ENCODE measurements at regions not wholly inside any gene's neighbourhood (a gene's known extent, or its start where the extent isn't known, plus 50 kb on each side); places are given as distances from the start of the nearest gene placed in this dataset.
"Not testable (repeated sequence)": the region's sequence is repeated elsewhere in the genome, so short reads cannot be mapped to it uniquely, and the experiment has no call there.

DNA sequence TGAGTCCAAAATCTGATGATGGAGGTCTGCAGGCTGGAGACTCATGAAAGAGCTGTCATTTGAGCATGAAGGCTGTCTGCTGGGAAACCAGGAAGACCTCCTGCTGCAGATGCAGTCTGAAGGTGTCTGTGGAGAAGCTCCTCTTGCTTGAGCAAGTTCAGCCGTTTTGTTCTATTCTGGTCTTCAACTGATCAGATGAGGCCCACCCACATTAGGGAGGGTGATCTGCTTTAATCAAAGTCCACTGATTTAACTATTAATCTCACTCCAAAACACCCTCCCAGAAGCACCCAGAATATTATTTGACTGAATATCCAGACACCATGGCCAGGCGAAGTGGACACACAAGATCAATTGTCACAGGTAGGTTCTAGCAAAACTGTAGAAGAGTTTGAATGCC lies 116.5 kb downstream of the GATA3 start:
- H3K4me3 ChIP-seq (ENCODE audit: low read length) = no peak overlapping the region
- DNase-seq (ENCODE audit: low read depth, low spot score) = no peak

DNA sequence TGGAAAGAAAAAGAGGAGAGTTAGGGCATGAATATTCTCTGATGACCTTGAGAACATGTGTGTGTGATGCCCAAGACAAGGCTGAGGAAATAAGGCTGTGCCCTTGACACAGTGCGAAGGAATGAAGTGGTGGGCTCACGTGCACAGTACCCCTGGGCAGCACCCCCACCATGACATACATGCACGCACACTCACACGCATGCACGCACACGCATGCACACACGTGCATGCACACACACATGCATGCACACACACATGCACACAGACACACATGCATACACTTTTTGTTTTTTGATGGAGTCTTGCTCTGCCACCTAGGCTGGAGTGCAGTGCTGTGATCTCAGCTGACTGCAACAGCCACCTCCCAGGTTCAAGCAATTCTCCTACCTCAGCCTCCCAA lies 118.1 kb downstream of the GATA3 start:
- DNase-seq (ENCODE audit: low read depth, low spot score) = no peak
- H3K4me3 ChIP-seq (ENCODE audit: low read length) = no peak overlapping the region

GRCh38 chr10:8173243-8173865 lies 118.9 kb downstream of the GATA3 start:
- H3K4me3 ChIP-seq (ENCODE audit: low read length) = no peak overlapping the region
- no peak for DNase-seq (ENCODE audit: low read depth, low spot score)

DNA sequence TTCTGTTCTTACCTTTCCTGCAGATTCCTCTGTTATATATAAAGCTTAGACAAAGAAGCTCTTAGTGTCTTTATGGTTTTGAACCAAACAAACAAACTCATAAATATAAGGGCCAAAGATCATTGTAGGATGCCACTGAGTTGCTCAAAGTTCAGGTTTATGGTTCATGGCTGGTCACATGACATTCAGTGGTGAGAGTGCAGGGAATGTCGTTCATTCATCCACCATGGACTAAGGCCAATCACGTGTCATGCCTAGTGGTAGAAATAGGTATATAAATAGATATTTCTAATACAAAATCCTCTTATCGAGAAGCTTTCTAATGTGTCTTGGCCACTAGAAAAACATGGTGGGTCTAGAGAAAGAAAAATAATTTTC lies 119.4 kb downstream of the GATA3 start:
- no peak overlapping the region for H3K4me3 ChIP-seq (ENCODE audit: low read length)
- no peak for DNase-seq (ENCODE audit: low read depth, low spot score)

GRCh38 chr10:8174762-8175161 lies 120.3 kb downstream of the GATA3 start:
- H3K4me3 ChIP-seq (ENCODE audit: low read length) = no peak overlapping the region
- DNase-seq (ENCODE audit: low read depth, low spot score) = no peak

- not testable (repeated sequence) for H3K4me3 ChIP-seq (ENCODE audit: low read length); DNase-seq (ENCODE audit: low read depth, low spot score)
Measured at GRCh38 chr10:8177526-8177925, 123.0 kb downstream of the GATA3 start.

DNA sequence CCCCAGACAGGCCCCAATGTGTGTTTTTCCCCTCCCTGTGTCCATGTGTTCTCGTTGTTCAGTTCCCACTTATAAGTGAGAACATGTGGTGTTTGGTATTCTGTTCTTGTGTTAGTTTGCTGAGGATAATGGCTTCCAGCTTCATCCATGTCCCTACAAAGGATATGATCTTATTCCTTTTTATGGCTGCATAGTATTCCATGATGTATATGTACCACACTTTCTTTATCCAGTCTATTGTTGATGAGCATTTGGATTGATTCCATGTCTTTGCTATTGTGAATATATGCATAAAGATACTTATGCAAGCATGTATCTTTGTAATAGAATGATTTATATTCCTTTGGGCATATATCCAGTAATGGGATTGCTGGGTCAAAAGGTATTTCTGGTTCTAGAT lies 125.3 kb downstream of the GATA3 start:
- H3K4me3 ChIP-seq (ENCODE audit: low read length); DNase-seq (ENCODE audit: low read depth, low spot score): not testable (repeated sequence)

DNA sequence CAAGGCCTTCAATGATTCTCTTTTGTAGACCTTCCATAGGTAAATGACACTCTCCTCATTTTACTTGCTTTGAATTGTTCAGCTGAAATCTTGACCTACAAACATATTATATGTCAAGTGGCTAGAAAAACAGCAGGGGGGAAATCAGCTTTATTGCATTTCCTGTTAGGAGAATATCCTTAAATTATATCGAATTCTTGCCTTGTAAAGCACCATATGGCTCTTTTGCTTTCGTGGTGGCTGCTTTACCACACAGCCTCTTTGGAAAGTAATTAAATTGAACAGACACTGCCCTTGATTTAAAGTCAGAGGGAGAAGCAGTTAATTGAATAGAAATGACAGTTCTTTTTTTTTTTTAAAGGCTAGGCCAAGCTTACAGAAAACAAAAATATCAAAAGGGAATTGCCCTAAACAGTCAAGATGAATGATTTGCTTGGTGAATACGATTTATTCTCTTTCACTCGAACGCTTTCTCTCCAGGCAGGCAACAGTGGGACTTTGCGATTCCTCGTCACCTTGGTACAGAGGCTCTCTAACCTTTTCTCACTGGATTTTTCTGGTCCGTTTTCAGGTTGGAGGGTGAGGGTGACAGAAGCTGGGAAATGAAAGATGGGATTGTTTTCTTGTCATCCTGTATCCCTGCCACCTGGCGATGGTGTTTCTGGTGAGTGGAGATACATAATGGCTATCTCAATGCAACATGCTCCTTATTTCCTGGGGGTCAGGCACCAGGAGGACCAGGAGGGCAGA lies 126.0 kb downstream of the GATA3 start:
- DNase-seq (ENCODE audit: low read depth, low spot score) = no peak
- H3K4me3 ChIP-seq (ENCODE audit: low read length) = no peak overlapping the region

DNA sequence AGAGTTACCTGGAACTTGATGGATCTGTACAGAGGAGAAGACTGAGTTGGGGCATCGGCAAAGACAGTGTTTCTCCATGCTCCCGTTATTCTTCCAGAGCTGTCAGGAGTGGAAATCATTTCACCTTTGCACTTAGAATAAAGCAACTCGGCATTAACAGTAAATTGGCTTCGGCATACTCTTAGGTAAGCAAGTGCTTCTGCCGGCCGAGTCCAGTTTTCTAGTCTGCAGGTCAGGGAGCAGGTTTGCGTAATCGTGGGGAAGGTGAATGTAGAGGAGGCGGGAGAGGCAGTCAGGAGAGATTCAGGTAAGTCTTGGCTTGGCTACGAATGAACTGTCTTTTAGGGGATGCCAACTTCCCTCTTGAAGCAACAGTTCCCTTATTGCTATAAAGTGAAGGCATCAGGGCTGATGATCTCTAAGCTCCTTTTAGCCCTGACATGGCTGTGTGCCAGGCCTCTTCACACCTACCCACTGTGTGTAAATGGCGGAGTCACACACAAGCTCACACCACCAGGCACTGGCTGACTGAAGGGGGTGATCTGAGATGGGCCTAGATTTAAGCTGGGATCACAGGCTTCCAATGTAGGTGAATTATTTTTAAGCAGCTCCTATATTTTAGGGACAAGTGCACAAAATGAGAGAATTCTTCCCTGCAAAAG lies 127.1 kb downstream of the GATA3 start:
- no peak overlapping the region for H3K4me3 ChIP-seq (ENCODE audit: low read length)
- DNase-seq (ENCODE audit: low read depth, low spot score) = no peak

DNA sequence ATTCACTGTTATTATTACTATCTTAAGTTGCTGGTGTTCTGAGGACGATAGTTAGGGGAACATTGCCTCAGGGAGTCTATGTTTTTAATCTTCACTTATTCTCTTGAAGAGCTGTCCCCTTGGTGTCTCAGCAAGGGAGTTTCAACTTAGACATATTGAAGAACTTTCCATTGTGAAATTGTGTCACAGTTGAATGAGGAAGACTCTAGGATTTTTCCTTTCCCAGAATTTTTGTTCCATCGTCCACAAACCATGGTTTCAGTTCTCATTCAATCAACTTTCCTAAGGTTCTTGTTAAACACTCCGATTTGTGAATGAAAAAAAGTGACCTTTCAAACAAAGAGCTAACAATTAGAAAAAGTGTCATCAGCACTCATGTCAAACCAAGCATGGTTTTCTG lies 128.3 kb downstream of the GATA3 start:
- H3K4me3 ChIP-seq (ENCODE audit: low read length) = no peak overlapping the region
- no peak for DNase-seq (ENCODE audit: low read depth, low spot score)

GRCh38 chr10:8183241-8183704 lies 128.8 kb downstream of the GATA3 start:
- no peak overlapping the region for H3K4me3 ChIP-seq (ENCODE audit: low read length)
- DNase-seq (ENCODE audit: low read depth, low spot score) = no peak

DNA sequence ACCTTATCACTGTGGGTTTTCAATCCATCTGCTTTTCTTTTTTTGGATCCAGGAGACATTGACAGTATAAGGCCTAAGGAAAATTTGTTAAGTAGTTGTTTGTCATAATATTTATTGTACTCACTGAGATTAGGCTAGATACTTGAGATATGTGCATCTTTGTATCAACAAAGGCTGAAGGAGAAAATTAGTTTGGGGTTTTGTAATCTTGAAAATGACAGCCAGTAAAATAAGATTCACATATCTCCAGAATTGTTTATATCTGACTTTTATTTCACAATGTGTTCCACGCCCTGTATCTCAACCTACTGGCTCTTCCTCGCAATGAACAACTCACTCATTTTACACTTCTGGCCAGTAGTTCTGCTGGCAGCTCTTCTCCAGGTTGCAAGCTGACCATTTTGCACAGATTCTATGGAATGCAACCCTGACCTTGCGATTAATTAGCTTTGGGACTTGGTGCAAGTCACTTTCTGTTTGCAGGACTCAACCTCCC lies 132.7 kb downstream of the GATA3 start:
- no peak overlapping the region for H3K4me3 ChIP-seq (ENCODE audit: low read length)
- no peak for DNase-seq (ENCODE audit: low read depth, low spot score)

GRCh38 chr10:8189458-8189857 lies 135.0 kb downstream of the GATA3 start:
- no peak overlapping the region for H3K4me3 ChIP-seq (ENCODE audit: low read length)
- DNase-seq (ENCODE audit: low read depth, low spot score) = no peak

DNA sequence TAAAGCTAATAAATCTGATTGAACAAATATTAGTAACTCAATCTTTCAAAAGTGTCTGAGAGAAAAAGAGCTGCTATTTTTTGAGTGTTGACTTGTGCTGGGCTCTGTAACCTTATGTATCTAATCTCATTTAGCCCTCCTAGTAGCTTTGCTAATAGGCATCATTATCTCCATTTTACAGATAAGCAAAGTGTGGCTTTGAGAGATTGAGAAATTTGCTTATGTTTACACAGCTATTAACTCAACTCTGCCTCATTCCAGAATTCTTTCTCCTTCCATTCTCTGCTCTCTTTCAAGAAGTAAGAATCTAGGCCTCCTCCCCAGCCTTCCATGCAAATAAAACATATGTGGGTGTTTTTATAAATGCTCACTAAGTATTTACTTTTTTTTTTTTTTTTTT lies 137.8 kb downstream of the GATA3 start:
- no peak for DNase-seq (ENCODE audit: low read depth, low spot score)
- no peak overlapping the region for H3K4me3 ChIP-seq (ENCODE audit: low read length)

GRCh38 chr10:8193546-8193945 lies 139.1 kb downstream of the GATA3 start:
- DNase-seq (ENCODE audit: low read depth, low spot score) = no peak
- no peak overlapping the region for H3K4me3 ChIP-seq (ENCODE audit: low read length)

DNA sequence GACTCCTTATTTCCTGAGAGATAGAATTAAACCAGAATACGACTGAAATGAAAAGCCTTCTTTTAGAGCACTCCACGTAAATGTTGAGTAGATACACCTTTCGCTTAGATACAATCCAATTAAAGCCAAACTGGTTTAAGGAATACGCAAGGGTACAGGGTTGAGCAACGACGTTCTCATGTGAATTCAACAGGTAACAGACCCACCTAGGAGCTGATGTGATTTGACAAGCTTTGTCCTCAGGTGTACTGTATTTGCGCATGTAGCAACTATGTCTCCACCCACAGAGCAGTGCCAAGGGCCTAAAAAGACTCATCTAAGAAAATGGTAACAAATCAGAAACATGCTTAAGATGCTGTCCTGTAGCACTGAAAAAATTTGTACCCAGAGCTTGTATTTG lies 139.6 kb downstream of the GATA3 start:
- no peak overlapping the region for H3K4me3 ChIP-seq (ENCODE audit: low read length)
- DNase-seq (ENCODE audit: low read depth, low spot score) = no peak

GRCh38 chr10:8206882-8207281 lies 152.4 kb downstream of the GATA3 start:
- DNase-seq (ENCODE audit: low read depth, low spot score) = no peak
- no peak overlapping the region for H3K4me3 ChIP-seq (ENCODE audit: low read length)

DNA sequence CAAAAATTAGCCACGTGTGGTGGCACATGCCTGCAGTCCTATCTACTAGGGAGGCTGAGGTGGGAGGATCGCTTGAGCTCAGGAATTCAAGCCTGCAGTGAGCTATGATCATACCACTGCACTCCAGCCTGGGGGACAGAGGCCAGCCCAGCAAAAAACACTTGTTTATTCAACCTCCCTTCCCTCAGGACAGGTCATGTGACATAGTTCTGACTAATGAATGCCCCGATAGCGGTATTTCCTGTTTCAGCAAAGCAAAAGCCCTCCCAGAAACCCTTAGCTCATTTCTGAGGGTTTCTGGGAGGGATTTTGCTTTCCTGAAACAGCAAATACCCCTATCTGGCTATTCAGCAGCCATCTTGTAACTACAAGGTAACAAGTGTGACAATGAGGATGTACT lies 157.1 kb downstream of the GATA3 start:
- no peak for DNase-seq (ENCODE audit: low read depth, low spot score)
- no peak overlapping the region for H3K4me3 ChIP-seq (ENCODE audit: low read length)

DNA sequence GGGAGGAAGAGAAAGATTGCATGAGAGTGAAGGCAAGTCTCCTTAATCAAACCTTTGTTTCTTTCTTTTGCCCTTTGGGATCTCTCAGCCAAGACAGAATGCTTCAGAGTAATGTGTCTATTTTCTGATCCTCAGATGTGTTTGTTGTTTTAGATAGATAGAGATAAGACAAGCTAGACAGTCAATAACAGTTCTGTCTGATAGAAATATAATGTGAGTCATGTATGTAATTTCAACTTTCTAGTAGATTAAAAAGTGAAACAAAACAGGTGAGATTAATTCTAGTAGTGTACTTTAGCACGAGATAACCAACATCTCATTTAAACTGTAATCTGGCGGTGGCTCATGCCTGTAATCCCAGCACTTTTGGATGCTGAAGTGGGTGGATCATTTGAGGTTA lies 159.2 kb downstream of the GATA3 start:
- DNase-seq (ENCODE audit: low read depth, low spot score) = no peak
- no peak overlapping the region for H3K4me3 ChIP-seq (ENCODE audit: low read length)

- no peak overlapping the region for H3K4me3 ChIP-seq (ENCODE audit: low read length)
- no peak for DNase-seq (ENCODE audit: low read depth, low spot score)
Measured at GRCh38 chr10:8214587-8214986, 160.1 kb downstream of the GATA3 start.
